OCI-LY7 (cell line): ENCODE measurements at regions not wholly inside any gene's neighbourhood (a gene's known extent, or its start where the extent isn't known, plus 50 kb on each side); places are given as distances from the start of the nearest gene placed in this dataset.

ENCODE experiments used
- BruUV-seq: library from RNA; stranded (reverse); fragments of 400-500 nt; replicated peaks from 2 replicates; lab custom pipeline; 2021; lab: Mats Ljungman, UMichigan
- CTCF ChIA-PET: fragments of 300-600 bp; sonication (Branson Sonifier 250); formaldehyde crosslinking; loops from one replicate; lab custom pipeline; 2022; ENCODE audit warnings: antibody characterized with exemption; ENCODE audit not compliant: unreplicated experiment; lab: Charles Lee
- POLR2A ChIA-PET: fragments of 300-600 bp; sonication (Branson Sonifier 250); formaldehyde crosslinking; loops from one replicate; lab custom pipeline; 2022; ENCODE audit warnings: antibody characterized with exemption; lab: Charles Lee
- DNase-seq: peaks from one replicate; pipeline ENCODE4 v3.0.0-alpha.2; 2015; ENCODE audit warnings: low spot score
- H2AFZ ChIP-seq: fragments of 200-600 bp; sonication (generic), shearing (Covaris generic); 2 replicates; pipeline ENCODE4 v1.6.1; 2014; ENCODE audit warnings: mild to moderate bottlenecking, antibody characterized with exemption, low read length, moderate library complexity
- H3K27ac ChIP-seq: fragments of 200-600 bp; sonication (generic); 2 replicates; pipeline ENCODE4 v1.5.1; 2014; ENCODE audit warnings: mixed run types, low read depth, mild to moderate bottlenecking, moderate library complexity, low read length, inconsistent platforms; ENCODE audit not compliant: poor library complexity, severe bottlenecking
- H3K36me3 ChIP-seq: fragments of 200-600 bp; sonication (generic); 2 replicates; pipeline ENCODE4 v1.6.1; 2014; ENCODE audit warnings: mild to moderate bottlenecking, antibody characterized with exemption, low read length, moderate library complexity, mixed read lengths; ENCODE audit not compliant: insufficient read depth
- H3K4me1 ChIP-seq: fragments of 200-600 bp; sonication (generic); 2 replicates; pipeline ENCODE4 v1.5.1; 2014; ENCODE audit warnings: mild to moderate bottlenecking, low read length; ENCODE audit not compliant: insufficient read depth, poor library complexity, severe bottlenecking
- H3K4me2 ChIP-seq: fragments of 200-600 bp; sonication (generic); 2 replicates; pipeline ENCODE4 v1.6.1; 2014; ENCODE audit warnings: mild to moderate bottlenecking, low read length
- H3K4me3 ChIP-seq: fragments of 200-600 bp; sonication (generic); 2 replicates; pipeline ENCODE4 v1.5.1; 2014; ENCODE audit warnings: mild to moderate bottlenecking, low read depth, low read length; ENCODE audit not compliant: poor library complexity, severe bottlenecking
- H3K79me2 ChIP-seq: fragments of 200-600 bp; sonication (generic); 2 replicates; pipeline ENCODE4 v1.6.1; 2016; ENCODE audit warnings: low read depth, mild to moderate bottlenecking, low read length, moderate library complexity, mixed read lengths; ENCODE audit not compliant: insufficient read depth
- H3K9me2 ChIP-seq: fragments of 200-600 bp; sonication (generic); 2 replicates; pipeline ENCODE4 v1.6.1; 2016; ENCODE audit warnings: mild to moderate bottlenecking, low read length, mixed read lengths; ENCODE audit not compliant: insufficient read depth
- H3K9me3 ChIP-seq: fragments of 200-600 bp; sonication (generic); 2 replicates; pipeline ENCODE4 v1.6.1; 2014; ENCODE audit warnings: mild to moderate bottlenecking, mixed run types, low read length, mixed read lengths
- H4K20me1 ChIP-seq: fragments of 200-600 bp; sonication (generic); 2 replicates; pipeline ENCODE4 v1.6.1; 2014; ENCODE audit warnings: mild to moderate bottlenecking, antibody characterized with exemption, low read length, moderate library complexity, mixed read lengths; ENCODE audit not compliant: insufficient read depth
- EZH2phosphoT487 ChIP-seq: fragments of 200-600 bp; sonication (generic); IDR thresholded peaks from 2 replicates; pipeline ENCODE4 v1.6.1; 2018; ENCODE audit warnings: low read depth, borderline replicate concordance, mild to moderate bottlenecking, mixed run types, antibody characterized with exemption, low read length, moderate library complexity, mixed read lengths
- intact Hi-C: fragments of 100-400 bp; cut with micrococcal nuclease; formaldehyde crosslinking; loops from one replicate; pipeline ENCODE4 v1.10.0; 2022; ENCODE audit not compliant: unreplicated experiment
- TF ChIP-seq, protein P1 (sequence below): fragments of 200-600 bp; sonication (generic); conservative IDR thresholded peaks from 2 replicates; pipeline ENCODE4 v1.5.1; 2014; ENCODE audit warnings: mild to moderate bottlenecking, antibody characterized with exemption, low read length, moderate library complexity, mixed read lengths

DNA sequence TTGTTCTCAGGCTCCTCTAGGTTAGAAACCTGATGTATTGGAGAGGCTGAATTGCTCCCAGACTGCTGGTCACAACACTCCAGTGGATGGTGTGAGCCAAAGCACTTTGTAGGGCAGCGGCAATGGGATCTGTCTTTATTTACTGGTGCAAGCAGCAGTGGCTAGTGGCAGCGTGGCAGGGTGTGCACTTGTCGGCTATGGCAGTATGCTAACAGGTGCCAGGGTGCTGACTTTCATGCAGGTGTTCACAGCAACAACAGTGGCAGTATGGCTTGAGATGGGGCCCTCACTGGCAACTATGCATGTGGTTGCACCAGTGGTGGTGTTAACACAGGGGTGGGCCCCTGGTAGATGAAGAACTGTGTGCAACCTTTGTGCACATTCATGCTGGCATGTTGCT lies 347.8 kb downstream of the DSC3 start:
- ChIA-PET POLR2A (no interaction called here), CTCF (no interaction called here)
- no peak for DNase-seq
- H3K79me2 ChIP-seq: no peaks in the 10 kb centered on the region
- H2AFZ ChIP-seq: no peak overlapping the region
- no peak overlapping the region for H3K27ac ChIP-seq
- no peak overlapping the region for H3K4me2 ChIP-seq
- intact Hi-C loops: no loop called here
- TF ChIP-seq, protein P1, sequence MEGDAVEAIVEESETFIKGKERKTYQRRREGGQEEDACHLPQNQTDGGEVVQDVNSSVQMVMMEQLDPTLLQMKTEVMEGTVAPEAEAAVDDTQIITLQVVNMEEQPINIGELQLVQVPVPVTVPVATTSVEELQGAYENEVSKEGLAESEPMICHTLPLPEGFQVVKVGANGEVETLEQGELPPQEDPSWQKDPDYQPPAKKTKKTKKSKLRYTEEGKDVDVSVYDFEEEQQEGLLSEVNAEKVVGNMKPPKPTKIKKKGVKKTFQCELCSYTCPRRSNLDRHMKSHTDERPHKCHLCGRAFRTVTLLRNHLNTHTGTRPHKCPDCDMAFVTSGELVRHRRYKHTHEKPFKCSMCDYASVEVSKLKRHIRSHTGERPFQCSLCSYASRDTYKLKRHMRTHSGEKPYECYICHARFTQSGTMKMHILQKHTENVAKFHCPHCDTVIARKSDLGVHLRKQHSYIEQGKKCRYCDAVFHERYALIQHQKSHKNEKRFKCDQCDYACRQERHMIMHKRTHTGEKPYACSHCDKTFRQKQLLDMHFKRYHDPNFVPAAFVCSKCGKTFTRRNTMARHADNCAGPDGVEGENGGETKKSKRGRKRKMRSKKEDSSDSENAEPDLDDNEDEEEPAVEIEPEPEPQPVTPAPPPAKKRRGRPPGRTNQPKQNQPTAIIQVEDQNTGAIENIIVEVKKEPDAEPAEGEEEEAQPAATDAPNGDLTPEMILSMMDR: no peak
- no peak for TF ChIP-seq EZH2phosphoT487
- no peaks in the 10 kb centered on the region for H3K4me1 ChIP-seq
- H4K20me1 ChIP-seq: no peaks in the 10 kb centered on the region
- H3K9me3 ChIP-seq: no peaks in the 10 kb centered on the region
- no peaks in the 10 kb centered on the region for H3K36me3 ChIP-seq
- no peaks in the 10 kb centered on the region for H3K9me2 ChIP-seq
- BruUV-seq: no TSS peak
- no peak overlapping the region for H3K4me3 ChIP-seq

DNA sequence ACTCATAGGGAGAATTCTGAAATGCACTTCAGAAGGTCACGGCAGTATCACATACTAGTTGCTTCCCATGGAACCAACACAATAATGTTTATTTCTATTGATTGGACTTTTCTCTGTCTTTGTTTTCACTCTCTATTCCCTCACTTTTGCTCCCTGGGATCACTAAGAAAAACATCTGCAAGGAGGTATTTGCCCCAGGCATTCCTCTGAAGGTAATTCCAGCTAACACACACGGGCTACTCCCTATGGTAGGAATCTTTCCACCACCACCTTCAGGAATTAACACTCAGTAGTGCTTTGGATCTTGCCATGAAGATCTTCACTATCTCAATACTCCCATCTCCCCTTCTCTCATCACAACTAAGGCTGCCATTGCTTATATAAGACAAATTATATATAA lies 353.3 kb downstream of the DSC3 start:
- no TSS peak for BruUV-seq
- no peak overlapping the region for H3K4me2 ChIP-seq
- no peak for DNase-seq
- H2AFZ ChIP-seq: no peak overlapping the region
- no peak overlapping the region for H3K4me3 ChIP-seq
- H4K20me1 ChIP-seq: no peaks in the 10 kb centered on the region
- no peaks in the 10 kb centered on the region for H3K79me2 ChIP-seq
- H3K4me1 ChIP-seq: no peaks in the 10 kb centered on the region
- H3K36me3 ChIP-seq: no peaks in the 10 kb centered on the region
- ChIA-PET CTCF (no interaction called here), POLR2A (interaction anchor here (0.5 kb wide), 1 partner anchor 49 kb away, joined by 3 read pairs; no protein-coding TSS in a partner anchor)
- intact Hi-C loops: no loop called here
- no peaks in the 10 kb centered on the region for H3K9me3 ChIP-seq
- no peak for TF ChIP-seq EZH2phosphoT487
- TF ChIP-seq, protein P1: no peak
- no peak overlapping the region for H3K27ac ChIP-seq
- H3K9me2 ChIP-seq: no peaks in the 10 kb centered on the region

DNA sequence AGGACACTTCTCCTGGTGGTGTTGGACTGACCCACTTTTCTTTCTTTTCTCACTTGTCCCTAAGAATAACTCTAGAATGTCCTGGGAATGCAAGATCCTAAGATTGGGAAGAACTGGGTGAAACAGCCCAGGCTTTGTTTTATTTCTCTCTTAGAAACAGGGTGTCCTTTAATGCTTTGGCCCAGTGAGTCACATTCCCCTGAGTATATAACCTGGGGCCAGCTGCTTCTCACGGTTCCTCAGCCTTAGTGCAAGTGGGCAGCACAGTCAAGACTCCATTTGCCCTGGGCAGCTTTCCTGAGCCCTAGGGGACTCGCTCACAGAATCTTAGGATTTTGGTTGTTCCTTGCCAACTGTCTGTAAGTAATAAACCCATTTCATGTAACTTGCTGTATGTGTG lies 355.0 kb downstream of the DSC3 start:
- Histone ChIP-seq H3K79me2 (no peaks in the 10 kb centered on the region), H3K27ac (no peak overlapping the region), H2AFZ (no peak overlapping the region), H3K36me3 (no peaks in the 10 kb centered on the region), H3K9me2 (no peaks in the 10 kb centered on the region), H3K4me1 (no peaks in the 10 kb centered on the region), H3K4me3 (no peak overlapping the region), H3K4me2 (no peak overlapping the region), H3K9me3 (no peaks in the 10 kb centered on the region), H4K20me1 (no peaks in the 10 kb centered on the region)
- POLR2A ChIA-PET: interaction anchor here (0.7 kb wide), 1 partner anchor 10 kb away, joined by 5 read pairs; no protein-coding TSS in a partner anchor
- intact Hi-C loops: no loop called here
- DNase-seq: no peak
- TF ChIP-seq, protein P1: no peak
- no peak for TF ChIP-seq EZH2phosphoT487
- CTCF ChIA-PET: no interaction called here
- no TSS peak for BruUV-seq
